DMS153 treated with DMSO at 0.1 percent for 48 hours (cell line): ENCODE measurements at regions not wholly inside any gene's neighbourhood (a gene's known extent, or its start where the extent isn't known, plus 50 kb on each side); places are given as distances from the start of the nearest gene placed in this dataset.

Source experiments
- DNase-seq: peaks from one replicate; lab custom pipeline; 2025; ENCODE audit not compliant: unreplicated experiment; lab: John Stamatoyannopoulos, UW

- no peak for DNase-seq
Measured at GRCh38 chr12:132439333-132439904, 50.5 kb upstream of the FBRSL1 start.

- no peak for DNase-seq
Measured at GRCh38 chr12:132438726-132439125, 51.2 kb upstream of the FBRSL1 start.

GRCh38 chr12:132437943-132438700 lies 51.8 kb upstream of the FBRSL1 start:
- DNase-seq = no peak

GRCh38 chr12:132437252-132437932 lies 52.6 kb upstream of the FBRSL1 start:
- no peak for DNase-seq

- no peak for DNase-seq
Measured at GRCh38 chr12:132436791-132437251, 53.1 kb upstream of the FBRSL1 start.

- no peak for DNase-seq
Measured at GRCh38 chr12:132435486-132436187, 54.3 kb upstream of the FBRSL1 start.

- DNase-seq = no peak
Measured at GRCh38 chr12:132433641-132434395, 56.1 kb upstream of the FBRSL1 start.

GRCh38 chr12:132432721-132433577 lies 57.0 kb upstream of the FBRSL1 start:
- no peak for DNase-seq

- no peak for DNase-seq
Measured at GRCh38 chr12:132432126-132432705, 57.7 kb upstream of the FBRSL1 start.

GRCh38 chr12:132430838-132431774 lies 58.8 kb upstream of the FBRSL1 start:
- DNase-seq = no peak

- peak; percentile 95 for DNase-seq
Measured at GRCh38 chr12:132429946-132430643, 59.9 kb upstream of the FBRSL1 start.

- no peak for DNase-seq
Measured at GRCh38 chr12:132429602-132429945, 60.4 kb upstream of the FBRSL1 start.

- DNase-seq = no peak
Measured at GRCh38 chr12:132428936-132429601, 60.9 kb upstream of the FBRSL1 start.

- peak; percentile 72 for DNase-seq
Measured at GRCh38 chr12:132427999-132428935, 61.7 kb upstream of the FBRSL1 start.

- no peak for DNase-seq
Measured at GRCh38 chr12:132427174-132427768, 62.7 kb upstream of the FBRSL1 start.
